GM19372 (cell line): ENCODE measurements at regions not wholly inside any gene's neighbourhood (a gene's known extent, or its start where the extent isn't known, plus 50 kb on each side); places are given as distances from the start of the nearest gene placed in this dataset.

Experiments used
- ATAC-seq: cut with Tn5 transposase; IDR thresholded peaks from one replicate; pipeline ENCODE4 v1.9.1; 2021; ENCODE audit warnings: mild to moderate bottlenecking, low read depth, moderate library complexity; ENCODE audit not compliant: unreplicated experiment

DNA sequence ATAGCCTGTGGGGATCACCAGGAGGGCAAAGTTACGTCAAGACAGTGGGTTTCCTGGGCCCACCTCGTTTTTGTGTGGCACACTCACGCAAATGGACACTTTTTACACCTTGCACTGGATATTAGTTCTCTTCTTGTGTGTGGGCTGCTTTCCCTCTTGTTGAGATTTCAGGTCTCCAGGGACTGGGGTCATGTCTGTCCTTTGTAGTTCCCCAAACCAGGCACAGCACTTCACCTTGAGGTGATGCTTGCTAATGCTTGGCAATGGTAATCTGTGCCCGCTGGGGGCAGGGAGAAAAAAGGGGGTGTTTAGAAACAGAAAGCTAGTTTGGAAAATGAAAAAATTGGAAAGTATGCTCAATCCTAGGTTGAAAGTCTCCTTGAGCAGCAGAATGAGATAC lies 195.3 kb downstream of the PTEN start:
- no peak for ATAC-seq

DNA sequence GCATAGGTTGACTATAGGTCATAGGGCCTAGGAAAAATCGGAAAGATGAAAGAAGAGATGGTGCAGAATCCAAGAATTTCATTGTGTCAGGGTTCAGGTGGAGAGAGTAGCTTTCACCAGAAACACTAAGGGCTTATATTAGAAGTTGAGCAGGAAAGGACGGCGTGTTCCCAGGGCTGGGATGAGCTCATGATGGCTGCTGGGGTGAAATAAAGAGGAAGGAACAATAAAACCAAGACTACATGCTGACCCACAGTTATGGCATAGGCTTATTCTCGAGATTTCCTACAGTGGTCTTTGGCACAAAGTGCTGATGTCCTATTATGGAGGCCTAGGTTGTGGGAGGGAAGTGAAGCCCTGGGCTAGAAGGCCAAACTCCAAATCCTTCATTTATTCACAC lies 195.8 kb downstream of the PTEN start:
- no peak for ATAC-seq

DNA sequence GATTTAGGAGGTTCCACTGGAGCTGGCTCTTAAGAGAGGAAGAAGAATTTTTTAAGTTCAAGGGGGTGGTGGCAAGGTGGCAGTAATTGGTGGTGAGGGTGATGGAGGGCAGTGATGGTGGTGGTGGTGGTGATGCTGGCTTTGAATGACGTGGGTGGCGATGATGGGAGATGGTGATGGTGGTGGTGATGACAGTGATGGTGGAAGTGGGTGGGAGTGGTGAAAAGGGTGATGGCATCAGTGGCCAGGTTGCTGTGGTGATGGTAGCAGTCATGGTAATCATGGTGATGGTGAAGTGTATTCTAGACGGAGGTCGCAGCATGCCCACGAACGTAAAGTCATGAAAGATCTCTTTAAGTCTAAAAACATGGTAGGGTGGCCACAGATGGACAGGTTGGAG lies 197.3 kb downstream of the PTEN start:
- ATAC-seq: no peak

GRCh38 chr10:88062385-88062784 lies 199.0 kb downstream of the PTEN start:
- ATAC-seq: no peak

DNA sequence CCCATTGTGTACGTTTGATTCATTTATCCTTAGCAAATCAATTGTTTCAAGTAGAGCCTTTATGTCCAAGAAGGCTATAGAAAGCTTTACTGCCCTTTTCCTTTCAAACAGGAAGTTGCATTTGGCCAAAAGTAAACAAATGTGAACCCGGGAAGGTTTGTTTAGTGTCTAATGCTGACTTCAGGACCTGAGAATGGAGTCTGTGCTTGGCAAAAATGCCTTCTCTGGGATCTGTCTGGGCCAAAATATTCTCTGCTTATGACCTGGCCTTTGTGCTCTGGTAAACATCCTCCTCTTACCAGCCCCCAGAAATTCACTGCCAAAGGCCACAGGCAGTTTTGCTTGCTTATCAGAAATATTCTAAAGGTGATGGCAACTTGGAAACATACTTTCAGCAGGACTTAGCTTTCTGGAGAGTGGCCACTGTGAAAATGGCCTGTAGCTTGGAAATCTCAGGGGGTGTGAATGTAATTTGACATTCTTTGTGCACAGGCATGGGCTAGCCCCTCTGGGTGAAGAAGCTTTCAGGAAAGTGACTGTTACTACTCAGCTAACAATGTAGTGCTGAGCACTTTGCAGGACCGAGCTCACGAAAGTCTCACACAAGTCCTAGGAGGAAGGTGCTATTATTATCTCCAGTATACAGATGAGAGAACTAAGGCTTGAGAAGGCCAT lies 199.5 kb downstream of the PTEN start:
- ATAC-seq: no peak

DNA sequence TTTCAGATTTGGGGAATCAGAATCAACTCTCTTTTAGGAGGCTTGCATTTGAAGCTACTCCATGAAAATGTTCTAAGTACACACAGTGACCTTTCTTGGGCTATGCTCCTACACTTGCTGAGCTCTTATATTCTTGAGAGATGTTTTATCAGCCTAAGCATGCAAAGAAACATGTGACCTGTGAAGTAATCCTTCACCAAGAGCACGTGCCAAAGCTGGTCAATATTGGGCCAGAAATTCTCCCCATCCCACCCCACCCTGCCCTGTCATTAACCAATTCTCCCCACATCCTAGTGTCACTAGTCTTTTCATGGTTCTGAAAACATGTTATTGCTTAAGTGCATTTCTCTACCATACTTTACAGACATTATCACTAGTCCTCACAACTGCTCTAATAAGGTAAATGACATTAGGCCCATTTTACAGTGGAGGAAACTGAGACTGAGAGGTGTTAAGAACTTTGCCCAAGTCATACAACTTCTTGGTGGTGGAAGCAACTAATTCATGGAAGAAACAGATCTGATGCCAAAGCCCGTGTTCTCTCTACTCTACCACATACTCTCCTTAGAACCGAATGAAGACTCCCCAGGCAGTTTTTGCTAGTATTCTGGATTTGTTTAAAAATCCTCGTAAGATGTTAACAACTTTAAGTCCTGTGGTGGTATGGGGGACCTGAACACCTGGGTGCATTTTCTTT lies 200.6 kb downstream of the PTEN start:
- no peak for ATAC-seq

- peak; percentile 58 for ATAC-seq
Observed at GRCh38 chr10:88064608-88065382, 201.4 kb downstream of the PTEN start.

- ATAC-seq: no peak
Observed at GRCh38 chr10:88065383-88066049, 202.1 kb downstream of the PTEN start.

- ATAC-seq: no peak
Observed at GRCh38 chr10:88066319-88066718, 202.9 kb downstream of the PTEN start.

GRCh38 chr10:88066876-88067275 lies 203.5 kb downstream of the PTEN start:
- ATAC-seq: no peak

DNA sequence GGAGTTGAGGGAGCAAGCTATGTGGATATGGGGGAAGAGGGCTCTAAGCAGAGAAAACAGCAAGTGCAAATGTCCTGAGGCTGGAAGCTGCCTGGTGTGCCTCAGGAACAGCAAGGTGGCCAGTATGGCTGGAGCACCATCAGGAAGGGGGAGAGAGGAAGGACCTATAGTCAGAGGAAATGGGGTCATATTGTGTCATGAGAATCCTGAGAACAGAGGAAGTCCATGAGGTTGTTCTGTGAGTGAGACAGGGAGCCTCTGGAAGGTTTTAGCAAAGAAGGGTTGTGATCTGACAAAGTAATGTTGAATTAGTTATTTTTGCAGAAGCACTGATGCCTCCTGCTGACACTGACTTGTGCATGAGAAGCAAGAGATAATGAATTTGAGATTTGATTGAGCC lies 204.3 kb downstream of the PTEN start:
- no peak for ATAC-seq

GRCh38 chr10:88069338-88069737 lies 205.9 kb downstream of the PTEN start:
- no peak for ATAC-seq

GRCh38 chr10:88070080-88070880 lies 206.9 kb downstream of the PTEN start:
- peak; percentile 44 for ATAC-seq

GRCh38 chr10:88071879-88072278 lies 208.5 kb downstream of the PTEN start:
- no peak for ATAC-seq

DNA sequence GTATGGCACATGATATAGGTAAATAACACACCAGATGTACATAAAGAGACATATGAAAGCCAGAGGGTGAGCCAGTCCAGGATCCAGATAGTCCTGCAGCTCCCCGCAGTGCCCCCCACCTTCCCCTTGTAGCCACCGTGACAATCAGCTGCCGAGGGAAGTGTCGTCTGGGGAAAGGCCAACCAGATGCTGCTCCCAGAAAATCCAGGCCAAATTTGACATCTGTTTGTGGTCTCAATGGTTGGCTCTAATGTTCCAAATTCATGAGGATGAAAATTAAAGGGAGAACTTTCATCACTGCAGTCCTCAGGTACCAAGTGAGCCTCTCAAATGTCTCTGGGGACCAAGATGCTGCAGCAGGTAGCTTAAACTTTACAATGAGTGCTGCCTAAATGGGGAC lies 210.3 kb downstream of the PTEN start:
- ATAC-seq: no peak

- no peak for ATAC-seq
Observed at GRCh38 chr10:88074971-88075370, 211.5 kb downstream of the PTEN start.

GRCh38 chr10:88076027-88076880 lies 212.8 kb downstream of the PTEN start:
- peak; percentile 64 for ATAC-seq

GRCh38 chr10:88077977-88078376 lies 214.6 kb downstream of the PTEN start:
- ATAC-seq: no peak

- peak; percentile 50 for ATAC-seq
Observed at GRCh38 chr10:88080213-88080612, 216.8 kb downstream of the PTEN start.
